ENCODE measurements at regions not wholly inside any gene's neighbourhood (a gene's known extent, or its start where the extent isn't known, plus 50 kb on each side); places are given as distances from the start of the nearest gene placed in this dataset.

DNA sequence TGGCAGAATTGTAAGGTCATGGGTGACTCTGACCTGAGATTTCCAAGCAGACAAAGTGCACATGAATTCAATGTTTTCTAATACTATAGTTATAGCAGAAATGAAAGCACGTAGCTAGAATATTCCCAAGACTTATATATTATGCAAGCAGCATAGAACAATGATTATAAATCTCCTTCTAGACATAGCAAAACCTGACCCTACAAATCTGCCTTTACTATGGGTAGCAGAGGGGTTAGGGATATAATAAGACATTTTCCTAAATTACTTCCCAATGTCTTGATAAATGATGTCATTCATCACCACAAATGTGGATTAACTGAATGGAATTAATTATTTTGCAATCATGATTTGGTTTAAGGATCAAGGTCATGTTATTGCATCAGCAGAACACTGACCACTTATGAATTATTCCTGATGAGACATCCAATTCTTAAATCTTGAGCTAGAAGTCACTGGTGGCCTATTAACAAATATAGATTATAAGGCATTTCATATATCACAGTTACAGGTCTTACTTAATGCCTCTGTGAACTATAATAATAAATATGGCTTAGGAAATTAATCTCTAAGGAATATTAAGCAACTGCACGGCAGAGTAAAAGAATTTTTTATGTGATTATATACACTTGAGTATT lies 776.6 kb downstream of the AMY1C start:
- H3K4me1 ChIP-seq = no peaks in the 10 kb centered on the region
- H3K4me2 ChIP-seq = no peak overlapping the region
- no peaks in the 10 kb centered on the region for H3K27me3 ChIP-seq
- H3K9ac ChIP-seq = no peak overlapping the region
- H3K9me3 ChIP-seq (replicated peaks in 1 of 11) = no peaks in the 10 kb centered on the region
- H4K20me1 ChIP-seq = no peaks in the 10 kb centered on the region
- H3K4me3 ChIP-seq = no peak overlapping the region
- H3K27ac ChIP-seq = no peak overlapping the region
- no peak for TF ChIP-seq Cebpa-rat (IDR thresholded peaks at IDR 0.05)
- no peaks in the 10 kb centered on the region for H3K36me3 ChIP-seq

DNA sequence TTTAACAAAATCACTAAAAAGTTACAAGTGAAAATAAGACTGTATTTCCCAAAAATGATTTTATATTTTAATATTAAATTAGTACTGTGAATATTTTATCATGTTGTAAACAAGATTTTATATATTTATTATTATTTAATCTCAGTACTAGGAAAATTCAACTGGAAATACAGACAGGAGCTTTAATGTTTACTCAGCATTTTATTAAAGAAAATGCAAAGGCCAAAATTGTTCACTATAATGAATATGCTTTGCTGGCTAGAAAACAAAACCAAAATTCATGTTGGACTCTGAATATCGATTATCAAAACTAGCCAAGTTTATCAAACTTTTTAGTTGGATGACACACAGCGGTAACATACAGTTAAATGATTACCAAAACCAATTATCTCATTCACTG lies 782.3 kb downstream of the AMY1C start:
- Histone ChIP-seq H3K9ac (no peak overlapping the region), H3K4me2 (no peak overlapping the region), H3K4me1 (no peaks in the 10 kb centered on the region), H4K20me1 (no peaks in the 10 kb centered on the region), H3K9me3 (replicated peaks in 1 of 11) (no peaks in the 10 kb centered on the region), H3K4me3 (no peak overlapping the region), H3K27ac (no peak overlapping the region), H3K36me3 (no peaks in the 10 kb centered on the region), H3K27me3 (no peaks in the 10 kb centered on the region)
- TF ChIP-seq Cebpa-rat (IDR thresholded peaks at IDR 0.05) = no peak

DNA sequence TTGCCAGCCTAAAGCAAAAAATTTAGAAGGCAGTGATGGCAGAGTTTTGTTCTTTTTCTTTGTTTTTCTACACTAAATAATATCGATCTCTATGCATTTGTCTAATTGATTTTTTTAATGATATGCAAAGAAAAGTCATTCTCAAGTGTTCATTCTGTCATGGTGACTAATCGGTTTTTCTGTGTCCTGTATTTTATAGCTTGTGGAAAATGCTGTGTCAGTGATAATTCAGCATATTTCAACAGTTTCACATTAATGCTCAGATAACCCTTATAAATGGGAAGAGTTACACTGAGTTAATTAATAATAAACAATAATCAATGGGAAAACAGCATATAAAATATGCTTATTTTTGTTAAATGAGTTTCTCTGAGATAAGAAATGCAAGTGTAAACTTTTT lies 824.9 kb downstream of the AMY1C start:
- Histone ChIP-seq H3K4me1 (no peaks in the 10 kb centered on the region), H3K4me3 (no peak overlapping the region), H3K27me3 (no peaks in the 10 kb centered on the region), H3K9ac (no peak overlapping the region), H3K36me3 (no peaks in the 10 kb centered on the region), H3K27ac (no peak overlapping the region), H4K20me1 (no peaks in the 10 kb centered on the region), H3K9me3 (replicated peaks in 1 of 11) (no peaks in the 10 kb centered on the region), H3K4me2 (no peak overlapping the region)
- no peak for TF ChIP-seq Cebpa-rat (IDR thresholded peaks at IDR 0.05)

DNA sequence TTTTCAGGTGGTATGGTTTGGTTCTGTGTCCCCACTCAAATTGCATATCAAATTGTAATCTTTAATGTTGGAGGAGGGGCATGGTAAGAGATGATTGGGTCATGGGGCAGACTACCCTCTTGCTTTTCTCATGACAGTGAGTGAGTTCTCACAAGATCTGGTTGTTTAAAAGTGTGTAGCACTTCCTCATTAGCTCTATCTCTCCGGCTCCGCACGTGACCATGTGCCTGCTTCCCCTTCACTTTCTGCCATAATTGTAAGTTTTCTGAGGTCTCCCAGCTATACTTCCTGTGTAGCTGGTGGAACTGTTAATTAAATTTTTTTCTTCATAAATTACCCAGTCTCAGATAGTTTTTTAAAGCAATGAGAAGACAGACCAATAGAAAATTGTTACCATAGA lies 843.2 kb downstream of the AMY1C start:
- Histone ChIP-seq H4K20me1 (no peaks in the 10 kb centered on the region), H3K9ac (peak overlapping the region in 5 of 11 experiments; percentile 43 to 69 (median 58); a peak in 9 of 22 replicates), H3K4me2 (peak overlapping the region; percentile 43 to 89 (median 59); a peak in 20 of 22 replicates), H3K4me3 (peak overlapping the region in 3 of 10 experiments; percentile 4 to 31 (median 10); a peak in 2 of 20 replicates), H3K27ac (peak overlapping the region in 8 of 11 experiments; percentile 34 to 93 (median 80); a peak in 15 of 22 replicates), H3K27me3 (no peaks in the 10 kb centered on the region), H3K9me3 (replicated peaks in 1 of 11) (peaks cover 0 to 5% (median 0%) of the 10 kb centered on the region in 11 experiments; a peak in 2 of 22 replicates), H3K4me1 (peaks cover 19 to 36% (median 22%) of the 10 kb centered on the region in 10 experiments), H3K36me3 (no peaks in the 10 kb centered on the region)
- no peak for TF ChIP-seq Cebpa-rat (IDR thresholded peaks at IDR 0.05)

DNA sequence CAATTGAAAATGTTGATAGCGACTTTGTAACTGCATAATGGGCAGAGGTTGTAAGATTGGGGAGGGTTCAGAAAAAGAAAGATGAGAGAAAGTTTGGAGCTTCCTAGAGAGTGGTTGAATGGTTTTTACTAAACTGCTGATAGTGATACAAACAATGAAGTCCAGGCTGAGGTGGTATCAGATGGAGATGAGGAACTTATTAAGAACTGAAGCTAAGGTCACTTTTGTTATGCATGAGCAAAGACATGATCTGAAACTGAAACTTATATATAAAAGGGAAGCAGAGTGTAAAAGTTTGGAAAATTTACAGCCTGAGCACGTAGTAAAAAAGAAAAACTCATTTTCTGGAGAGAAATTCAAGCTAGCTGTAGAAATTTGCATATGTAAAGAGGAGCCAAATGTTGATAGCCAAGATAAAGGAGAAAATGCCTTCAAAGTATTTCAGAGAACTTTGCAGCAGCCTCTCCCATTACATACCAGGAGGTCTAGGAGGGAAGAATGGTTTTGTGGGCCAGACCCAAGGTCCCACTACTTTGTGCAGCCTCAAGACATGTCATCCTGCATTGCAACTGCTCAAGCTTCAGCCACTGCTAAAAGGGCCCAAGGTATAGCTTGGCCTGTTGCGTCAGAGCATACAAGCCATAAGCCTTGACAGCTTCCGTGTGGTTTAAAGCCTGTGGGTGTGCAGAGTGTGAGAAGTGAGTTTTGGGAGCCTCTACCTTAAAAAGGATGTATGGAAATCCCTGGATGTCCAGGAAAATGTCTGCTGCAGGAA lies 843.9 kb downstream of the AMY1C start:
- no peaks in the 10 kb centered on the region for H3K36me3 ChIP-seq

DNA sequence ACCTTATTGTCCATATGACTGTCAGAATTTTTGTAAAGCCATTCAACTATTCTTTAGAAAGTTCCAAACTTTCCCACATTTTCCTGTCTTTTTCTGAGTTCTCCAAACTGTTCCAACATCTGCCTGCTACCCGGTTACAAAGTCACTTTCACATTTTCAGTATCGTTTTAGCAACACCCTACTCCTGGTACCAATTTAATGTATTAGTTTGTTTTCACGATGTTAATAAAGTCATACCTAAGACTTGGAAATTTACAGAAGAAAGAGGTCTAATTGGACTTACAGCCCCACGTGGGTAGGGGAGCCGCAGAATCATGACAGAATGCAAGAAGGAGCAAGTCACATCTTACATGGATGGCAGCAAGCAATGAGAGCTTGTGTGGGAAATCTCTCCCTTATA lies 867.8 kb downstream of the AMY1C start:
- Histone ChIP-seq H3K4me3 (no peak overlapping the region), H4K20me1 (no peaks in the 10 kb centered on the region), H3K9me3 (replicated peaks in 1 of 11) (peaks cover 19 to 26% (median 21%) of the 10 kb centered on the region in 11 experiments), H3K27me3 (no peaks in the 10 kb centered on the region), H3K4me2 (no peak overlapping the region), H3K4me1 (no peaks in the 10 kb centered on the region), H3K27ac (no peak overlapping the region), H3K36me3 (no peaks in the 10 kb centered on the region), H3K9ac (no peak overlapping the region)
- no peak for TF ChIP-seq Cebpa-rat (IDR thresholded peaks at IDR 0.05)

More for the DNA sequence above, 843.9 kb downstream of the AMY1C start:
- Histone ChIP-seq H3K27ac (peak overlapping the region in 8 of 11 experiments; percentile 34 to 93 (median 80); a peak in 16 of 22 replicates), H3K9me3 (replicated peaks in 1 of 11) (peaks cover 0 to 5% (median 0%) of the 10 kb centered on the region in 11 experiments; a peak in 2 of 22 replicates), H3K27me3 (no peaks in the 10 kb centered on the region), H3K4me1 (peaks cover 19 to 36% (median 22%) of the 10 kb centered on the region in 10 experiments), H4K20me1 (no peaks in the 10 kb centered on the region), H3K4me3 (peak overlapping the region in 3 of 10 experiments; percentile 4 to 31 (median 10); a peak in 2 of 20 replicates), H3K9ac (peak overlapping the region in 6 of 11 experiments; percentile 14 to 69 (median 55); a peak in 9 of 22 replicates), H3K4me2 (peak overlapping the region; percentile 43 to 89 (median 59))
- TF ChIP-seq Cebpa-rat (IDR thresholded peaks at IDR 0.05) = no peak

DNA sequence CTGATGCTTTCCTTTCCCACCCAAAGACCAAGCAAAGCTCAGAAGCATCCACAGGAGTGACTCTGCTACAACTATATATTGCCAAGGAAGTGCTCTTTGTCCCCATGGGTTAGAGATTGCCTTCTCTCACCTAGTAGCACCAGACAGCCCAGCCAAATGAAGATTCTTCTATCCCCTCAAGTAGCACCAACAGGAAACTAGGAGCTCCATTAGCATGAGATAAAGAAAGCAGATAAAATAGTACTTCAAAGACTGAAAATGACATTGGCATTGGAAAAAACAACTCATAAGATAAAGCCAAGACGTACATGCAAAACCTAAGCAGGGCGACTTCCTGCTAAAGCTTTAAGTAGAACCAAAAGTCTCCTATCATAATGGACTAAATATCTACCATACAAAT lies 871.5 kb downstream of the AMY1C start:
- H3K9ac ChIP-seq = no peak overlapping the region
- peaks cover 18 to 20% (median 19%) of the 10 kb centered on the region in 11 experiments for H3K9me3 ChIP-seq (replicated peaks in 1 of 11)
- H3K36me3 ChIP-seq = no peaks in the 10 kb centered on the region
- TF ChIP-seq Cebpa-rat (IDR thresholded peaks at IDR 0.05) = no peak
- H3K4me2 ChIP-seq = no peak overlapping the region
- H3K4me1 ChIP-seq = no peaks in the 10 kb centered on the region
- H3K27me3 ChIP-seq = no peaks in the 10 kb centered on the region
- no peak overlapping the region for H3K27ac ChIP-seq
- no peak overlapping the region for H3K4me3 ChIP-seq
- H4K20me1 ChIP-seq = no peaks in the 10 kb centered on the region

DNA sequence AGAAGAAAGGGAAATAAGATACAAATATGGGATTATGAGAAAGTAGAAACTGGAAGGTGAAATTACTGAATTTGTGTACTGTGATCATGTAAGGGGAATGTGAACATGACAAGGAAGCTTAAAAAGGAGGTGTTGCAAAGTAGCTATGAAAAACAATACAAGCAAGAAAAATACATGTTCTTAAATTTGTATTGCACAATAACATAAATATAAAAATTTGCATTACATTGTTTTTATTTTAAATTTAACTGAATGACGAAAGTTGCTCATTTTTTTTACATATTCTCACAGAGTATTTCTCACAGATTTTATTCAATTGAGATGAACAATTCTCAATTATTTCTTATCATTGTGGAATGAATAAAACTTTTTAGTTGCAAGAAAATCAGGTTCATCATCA lies 874.8 kb downstream of the AMY1C start:
- Histone ChIP-seq H3K4me1 (peaks cover 0 to 5% (median 0%) of the 10 kb centered on the region in 10 experiments; a peak in 1 of 20 replicates), H3K9me3 (replicated peaks in 1 of 11) (no peaks in the 10 kb centered on the region), H3K4me3 (no peak overlapping the region), H3K27me3 (no peaks in the 10 kb centered on the region), H3K27ac (no peak overlapping the region), H3K4me2 (no peak overlapping the region), H3K9ac (no peak overlapping the region), H4K20me1 (no peaks in the 10 kb centered on the region), H3K36me3 (no peaks in the 10 kb centered on the region)
- peak in 1 of 11 experiments; percentile 27; a peak in 1 of 22 replicates for TF ChIP-seq Cebpa-rat (IDR thresholded peaks at IDR 0.05)

DNA sequence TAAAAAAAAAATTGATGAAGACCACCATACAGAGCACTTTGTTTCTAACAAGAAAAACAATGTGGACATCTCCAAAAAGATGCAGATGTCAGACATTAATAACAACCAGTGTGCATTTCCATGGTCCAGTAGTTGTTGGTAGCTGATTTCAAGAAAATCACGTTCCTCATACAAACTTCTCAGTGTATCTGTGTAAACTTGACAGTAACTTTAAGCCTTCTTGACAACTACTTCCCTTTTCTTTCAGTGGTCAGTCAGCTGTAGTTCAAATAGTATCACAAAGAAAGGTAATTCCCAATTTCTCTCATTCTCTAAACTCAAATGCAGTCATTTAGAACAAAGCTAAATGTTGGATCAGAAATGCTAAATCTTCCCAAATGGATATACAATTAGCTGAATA lies 879.9 kb downstream of the AMY1C start:
- Histone ChIP-seq H3K9ac (no peak overlapping the region), H4K20me1 (no peaks in the 10 kb centered on the region), H3K4me2 (peak overlapping the region in 1 of 11 experiments; percentile 20; a peak in 1 of 22 replicates), H3K4me1 (peaks cover 0 to 8% (median 0%) of the 10 kb centered on the region in 10 experiments; a peak in 1 of 20 replicates), H3K36me3 (no peaks in the 10 kb centered on the region), H3K9me3 (replicated peaks in 1 of 11) (no peaks in the 10 kb centered on the region), H3K27me3 (no peaks in the 10 kb centered on the region), H3K27ac (no peak overlapping the region; a peak in 1 of 22 replicates), H3K4me3 (no peak overlapping the region)
- TF ChIP-seq Cebpa-rat (IDR thresholded peaks at IDR 0.05) = no peak
